ENCODE measurements at regions not wholly inside any gene's neighbourhood (a gene's known extent, or its start where the extent isn't known, plus 50 kb on each side); places are given as distances from the start of the nearest gene placed in this dataset.
"Not testable (repeated sequence)": the region's sequence is repeated elsewhere in the genome, so short reads cannot be mapped to it uniquely, and the experiment has no call there.

- Histone ChIP-seq H2AFZ (ENCODE audit: low read depth) (no peak overlapping the region), H3K4me2 (no peak overlapping the region), H3K4me3 (IDR thresholded peaks at IDR 0.05; ENCODE audit: insufficient read depth, low read depth, low read length) (no peak overlapping the region), H3K9ac (no peak overlapping the region), H3K27ac (no peak overlapping the region), H3K27me3 (ENCODE audit: insufficient read depth, low read depth) (no peaks in the 10 kb centered on the region), H3K4me1 (ENCODE audit: low read depth, poor library complexity, severe bottlenecking) (peaks cover 19% of the 10 kb centered on the region), H3K79me2 (ENCODE audit: insufficient read depth, low read depth) (no peaks in the 10 kb centered on the region), H3K36me3 (ENCODE audit: insufficient read depth) (no peaks in the 10 kb centered on the region), H4K20me1 (ENCODE audit: insufficient read depth) (no peaks in the 10 kb centered on the region)
- no peak for TF ChIP-seq CTCF (conservative IDR thresholded peaks at IDR 0.05; ENCODE audit: low read depth, low read length)
These were observed 119.0 kb upstream of the HS3ST2 start for GRCh38 chr16:22694887-22695382.

- not testable (repeated sequence) for H3K36me3 ChIP-seq (ENCODE audit: insufficient read depth); H3K27ac ChIP-seq; H3K79me2 ChIP-seq (ENCODE audit: insufficient read depth, low read depth); H4K20me1 ChIP-seq (ENCODE audit: insufficient read depth); H3K27me3 ChIP-seq (ENCODE audit: insufficient read depth, low read depth); H3K9ac ChIP-seq; H2AFZ ChIP-seq (ENCODE audit: low read depth); H3K4me3 ChIP-seq (IDR thresholded peaks at IDR 0.05; ENCODE audit: insufficient read depth, low read depth, low read length); H3K4me2 ChIP-seq
- H3K4me1 ChIP-seq (ENCODE audit: low read depth, poor library complexity, severe bottlenecking), result peaks cover 19% of the 10 kb centered on the region
These were observed 118.2 kb upstream of the HS3ST2 start for GRCh38 chr16:22695773-22696172.

DNA sequence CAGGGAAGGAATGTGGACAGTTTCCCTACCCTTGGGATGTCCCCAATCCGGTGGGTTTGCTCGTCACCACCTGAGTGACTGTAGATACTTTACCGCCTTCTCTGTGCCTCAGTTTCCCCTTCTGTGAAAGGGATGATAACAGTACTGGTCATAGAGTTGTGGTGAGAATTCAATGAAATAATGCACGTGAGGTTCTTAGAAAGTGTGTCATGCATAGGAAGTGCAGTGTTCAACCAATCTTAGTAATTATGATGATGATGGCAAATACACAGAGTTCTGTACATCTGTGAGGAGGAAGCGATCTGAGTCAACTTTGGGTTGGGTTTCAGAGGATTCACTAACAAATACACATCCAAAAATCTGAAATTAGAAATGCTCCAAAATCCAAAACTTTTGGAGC is 114.6 kb upstream of the HS3ST2 start:
- no peaks in the 10 kb centered on the region for H4K20me1 ChIP-seq (ENCODE audit: insufficient read depth)
- no peaks in the 10 kb centered on the region for H3K79me2 ChIP-seq (ENCODE audit: insufficient read depth, low read depth)
- TF ChIP-seq CTCF (conservative IDR thresholded peaks at IDR 0.05; ENCODE audit: low read depth, low read length), result no peak
- H3K27ac ChIP-seq, result no peak overlapping the region
- H3K36me3 ChIP-seq (ENCODE audit: insufficient read depth), result no peaks in the 10 kb centered on the region
- H3K27me3 ChIP-seq (ENCODE audit: insufficient read depth, low read depth), result no peaks in the 10 kb centered on the region
- no peak overlapping the region for H3K4me2 ChIP-seq
- H3K9ac ChIP-seq, result no peak overlapping the region
- H2AFZ ChIP-seq (ENCODE audit: low read depth), result no peak overlapping the region
- no peaks in the 10 kb centered on the region for H3K4me1 ChIP-seq (ENCODE audit: low read depth, poor library complexity, severe bottlenecking)
- H3K4me3 ChIP-seq (IDR thresholded peaks at IDR 0.05; ENCODE audit: insufficient read depth, low read depth, low read length), result no peak overlapping the region

DNA sequence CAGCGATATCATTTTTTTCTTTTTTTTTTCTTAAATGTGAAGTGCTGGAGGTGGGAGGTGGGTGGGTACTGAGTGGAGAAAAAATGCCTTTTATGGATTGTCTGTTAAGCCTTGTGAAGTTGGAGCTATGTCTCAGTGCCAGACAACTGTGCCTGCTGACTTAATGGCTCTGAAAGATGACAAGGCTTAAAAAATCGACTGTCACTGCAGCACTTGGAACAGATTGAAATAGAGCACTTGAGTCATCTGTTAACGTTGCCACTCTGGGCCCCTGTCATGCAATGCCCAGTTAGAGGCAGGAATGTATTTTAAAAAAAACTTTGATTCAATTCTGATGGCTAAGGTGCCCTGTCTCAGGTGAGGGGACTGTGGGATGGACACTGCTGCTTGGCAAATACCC is 108.2 kb upstream of the HS3ST2 start:
- Histone ChIP-seq H3K27me3 (ENCODE audit: insufficient read depth, low read depth) (no peaks in the 10 kb centered on the region), H3K27ac (no peak overlapping the region), H3K79me2 (ENCODE audit: insufficient read depth, low read depth) (no peaks in the 10 kb centered on the region), H3K4me1 (ENCODE audit: low read depth, poor library complexity, severe bottlenecking) (no peaks in the 10 kb centered on the region), H3K4me3 (IDR thresholded peaks at IDR 0.05; ENCODE audit: insufficient read depth, low read depth, low read length) (no peak overlapping the region), H3K36me3 (ENCODE audit: insufficient read depth) (no peaks in the 10 kb centered on the region), H4K20me1 (ENCODE audit: insufficient read depth) (no peaks in the 10 kb centered on the region), H2AFZ (ENCODE audit: low read depth) (no peak overlapping the region), H3K4me2 (no peak overlapping the region), H3K9ac (no peak overlapping the region)
- TF ChIP-seq CTCF (conservative IDR thresholded peaks at IDR 0.05; ENCODE audit: low read depth, low read length), result no peak

- no peaks in the 10 kb centered on the region for H3K36me3 ChIP-seq (ENCODE audit: insufficient read depth)
- H3K79me2 ChIP-seq (ENCODE audit: insufficient read depth, low read depth), result no peaks in the 10 kb centered on the region
- no peak overlapping the region for H3K4me3 ChIP-seq (IDR thresholded peaks at IDR 0.05; ENCODE audit: insufficient read depth, low read depth, low read length)
- no peaks in the 10 kb centered on the region for H3K4me1 ChIP-seq (ENCODE audit: low read depth, poor library complexity, severe bottlenecking)
- H3K4me2 ChIP-seq, result no peak overlapping the region
- no peaks in the 10 kb centered on the region for H4K20me1 ChIP-seq (ENCODE audit: insufficient read depth)
- H3K27ac ChIP-seq, result no peak overlapping the region
- TF ChIP-seq CTCF (conservative IDR thresholded peaks at IDR 0.05; ENCODE audit: low read depth, low read length), result no peak
- H3K27me3 ChIP-seq (ENCODE audit: insufficient read depth, low read depth), result no peaks in the 10 kb centered on the region
- no peak overlapping the region for H3K9ac ChIP-seq
- no peak overlapping the region for H2AFZ ChIP-seq (ENCODE audit: low read depth)
These were observed 103.6 kb upstream of the HS3ST2 start for GRCh38 chr16:22710326-22710725.

All from KMS-11 (cell line).